Omental fat pad (tissue), 3 donors: ENCODE measurements at regions not wholly inside any gene's neighbourhood (a gene's known extent, or its start where the extent isn't known, plus 50 kb on each side); places are given as distances from the start of the nearest gene placed in this dataset.

ENCODE experiments used
- ATAC-seq: fragments of 150-250 bp; one replicate; pipeline ENCODE4 v1.9.1; 2016; ENCODE audit warnings: mild to moderate bottlenecking, moderate library complexity; ENCODE audit not compliant: low FRiP score
- DNase-seq: peaks from one replicate; pipeline ENCODE4 v3.0.0-alpha.2; 2019; ENCODE audit warnings: low spot score
- TF ChIP-seq, protein P1 (sequence below), 3 donors: fragments of 450-650 bp; IDR thresholded peaks; one replicate each; pipeline ENCODE4 v1.5.1; 2016 to 2017; ENCODE audit warnings: antibody characterized with exemption in 3 of 3, mild to moderate bottlenecking in 3 of 3, moderate library complexity in 2 of 3

DNA sequence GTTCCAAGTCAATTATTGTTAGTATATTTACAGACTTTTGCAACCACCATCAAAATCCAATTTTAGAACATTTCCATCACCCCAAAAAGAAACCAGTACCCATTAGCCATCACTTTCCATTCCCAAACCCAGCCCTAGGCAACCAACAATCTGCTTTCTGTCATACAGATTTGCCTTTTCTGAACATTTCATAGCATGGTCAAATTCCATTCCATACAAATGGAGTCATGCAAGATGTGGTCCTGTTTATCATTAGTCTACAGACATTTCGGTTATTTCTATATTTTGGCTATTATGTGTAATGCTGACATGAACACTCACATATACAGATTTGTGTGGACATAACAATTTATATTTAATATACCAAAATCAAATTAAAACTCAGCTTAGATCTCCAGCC, 508.7 kb downstream of the ZNF674 start:
- no peak for DNase-seq
- TF ChIP-seq, protein P1, sequence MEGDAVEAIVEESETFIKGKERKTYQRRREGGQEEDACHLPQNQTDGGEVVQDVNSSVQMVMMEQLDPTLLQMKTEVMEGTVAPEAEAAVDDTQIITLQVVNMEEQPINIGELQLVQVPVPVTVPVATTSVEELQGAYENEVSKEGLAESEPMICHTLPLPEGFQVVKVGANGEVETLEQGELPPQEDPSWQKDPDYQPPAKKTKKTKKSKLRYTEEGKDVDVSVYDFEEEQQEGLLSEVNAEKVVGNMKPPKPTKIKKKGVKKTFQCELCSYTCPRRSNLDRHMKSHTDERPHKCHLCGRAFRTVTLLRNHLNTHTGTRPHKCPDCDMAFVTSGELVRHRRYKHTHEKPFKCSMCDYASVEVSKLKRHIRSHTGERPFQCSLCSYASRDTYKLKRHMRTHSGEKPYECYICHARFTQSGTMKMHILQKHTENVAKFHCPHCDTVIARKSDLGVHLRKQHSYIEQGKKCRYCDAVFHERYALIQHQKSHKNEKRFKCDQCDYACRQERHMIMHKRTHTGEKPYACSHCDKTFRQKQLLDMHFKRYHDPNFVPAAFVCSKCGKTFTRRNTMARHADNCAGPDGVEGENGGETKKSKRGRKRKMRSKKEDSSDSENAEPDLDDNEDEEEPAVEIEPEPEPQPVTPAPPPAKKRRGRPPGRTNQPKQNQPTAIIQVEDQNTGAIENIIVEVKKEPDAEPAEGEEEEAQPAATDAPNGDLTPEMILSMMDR (IDR thresholded peaks at IDR 0.05) = no peak
- no peak for ATAC-seq

DNA sequence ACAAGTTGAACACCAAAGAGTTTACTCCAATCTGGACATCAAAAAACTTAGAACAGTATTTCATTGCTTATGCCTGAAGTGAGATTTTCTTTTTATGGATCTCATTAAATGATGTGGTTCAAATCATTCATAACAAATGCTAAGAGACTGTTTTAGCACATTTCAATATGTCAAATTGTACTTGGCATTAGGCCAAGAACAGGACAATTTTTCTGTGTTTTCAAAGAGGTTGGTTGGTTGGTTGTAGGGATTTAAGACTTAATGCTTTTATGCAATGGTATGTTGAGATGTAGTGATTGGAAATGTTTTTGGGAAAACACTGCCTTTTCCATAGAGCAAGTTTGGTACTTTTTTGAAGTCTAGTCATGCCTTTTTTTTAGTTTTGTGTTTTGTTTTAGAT, 510.4 kb downstream of the ZNF674 start:
- ATAC-seq = no peak
- TF ChIP-seq, protein P1 (IDR thresholded peaks at IDR 0.05) = no peak
- no peak for DNase-seq

DNA sequence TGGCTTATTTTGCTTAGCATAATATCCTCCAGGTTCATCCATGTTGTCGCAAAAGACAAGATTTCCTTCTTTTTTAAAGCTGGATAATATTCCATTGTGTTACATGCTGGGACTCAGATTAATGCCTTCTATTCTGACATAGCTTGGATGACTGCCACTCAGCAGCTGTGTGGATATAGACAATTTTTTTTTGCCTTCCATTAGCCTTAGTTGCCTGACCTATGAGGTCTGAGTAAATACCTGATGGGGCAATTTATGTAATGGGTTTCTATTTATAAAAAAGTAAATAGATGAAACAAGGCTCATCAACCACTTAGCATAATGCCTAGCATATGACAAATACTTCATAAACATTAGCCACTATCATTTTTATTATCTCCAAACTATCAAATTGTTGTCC, 515.4 kb downstream of the ZNF674 start:
- no peak for DNase-seq
- ATAC-seq = no peak
- TF ChIP-seq, protein P1 (IDR thresholded peaks at IDR 0.05) = no peak

DNA sequence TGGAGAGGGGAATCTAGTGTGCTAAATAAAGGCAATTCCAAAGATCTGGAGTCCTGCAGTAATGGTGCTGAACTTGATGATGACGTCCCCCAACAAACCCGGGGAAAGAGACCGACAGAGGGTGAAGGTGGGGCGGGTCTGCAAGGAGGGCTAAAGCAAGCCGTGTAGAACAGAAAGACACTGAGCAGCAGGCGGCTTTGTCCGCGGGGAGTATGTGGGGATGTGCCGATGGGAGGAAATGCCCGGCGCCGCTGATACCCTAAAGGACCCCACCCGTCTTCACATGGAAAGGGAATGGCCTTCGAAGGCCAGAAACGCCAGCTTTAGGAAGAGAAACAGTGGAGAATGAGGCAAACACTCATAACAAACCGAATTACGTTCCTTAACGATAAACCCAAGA, 528.9 kb downstream of the ZNF674 start:
- DNase-seq = no peak

DNA sequence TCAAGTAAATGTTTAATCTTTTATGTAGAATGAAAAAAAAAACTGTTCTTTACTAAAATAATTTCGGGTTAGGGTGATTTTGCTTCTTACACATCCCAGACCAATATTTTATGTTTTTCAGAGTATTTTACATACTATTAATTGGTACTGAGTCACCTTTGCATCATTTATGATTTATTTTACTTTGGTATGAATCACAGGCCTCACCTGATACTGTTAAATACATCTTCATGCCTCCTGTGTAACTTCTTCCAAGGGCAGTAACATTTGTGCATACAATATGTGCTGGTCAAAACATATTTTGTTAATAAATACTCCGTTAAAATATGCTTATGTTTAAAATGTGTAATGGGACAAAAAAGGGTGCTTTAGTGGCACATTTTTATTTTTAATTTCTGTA, 529.6 kb downstream of the ZNF674 start:
- DNase-seq = no peak
- TF ChIP-seq, protein P1 (IDR thresholded peaks at IDR 0.05) = no peak
- no peak for ATAC-seq

More for the DNA sequence above, 528.9 kb downstream of the ZNF674 start:
- TF ChIP-seq, protein P1 (IDR thresholded peaks at IDR 0.05) = no peak
- ATAC-seq = no peak

DNA sequence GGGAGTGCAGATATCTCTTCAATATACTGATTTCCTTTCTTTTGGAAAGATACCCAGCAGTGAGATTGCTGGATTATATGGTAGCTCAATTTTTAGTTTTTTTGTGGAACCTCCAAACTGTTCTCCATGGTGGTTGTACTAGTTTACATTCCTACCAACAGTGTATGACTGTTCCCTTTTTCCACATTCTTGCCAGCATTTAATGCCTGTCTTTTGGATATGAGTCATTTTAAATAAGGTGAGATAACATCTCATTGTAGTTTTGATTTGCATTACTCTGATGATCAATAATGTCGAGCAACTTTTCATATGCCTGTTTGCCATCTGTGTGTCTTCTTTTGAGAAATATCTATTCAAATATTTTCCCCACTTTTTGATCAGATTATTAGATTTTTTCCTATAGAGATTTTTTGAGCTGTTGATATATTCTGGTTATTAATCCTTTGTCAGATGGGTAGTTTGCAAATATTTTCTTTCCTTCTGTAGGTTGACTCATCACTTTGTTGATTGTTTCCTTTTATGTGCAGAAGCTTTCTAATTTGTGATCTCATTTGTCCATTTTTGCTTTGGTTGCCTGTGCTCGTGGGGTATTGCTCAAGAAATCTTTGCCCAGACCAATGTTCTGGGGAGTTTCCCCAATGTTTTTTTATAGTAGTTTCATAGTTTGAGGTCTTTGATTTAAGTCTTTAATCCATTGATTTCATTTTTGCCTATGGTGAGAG, 552.7 kb downstream of the ZNF674 start:
- ATAC-seq (no peak), DNase-seq (no peak)
- TF ChIP-seq, protein P1 (IDR thresholded peaks at IDR 0.05) = no peak

DNA sequence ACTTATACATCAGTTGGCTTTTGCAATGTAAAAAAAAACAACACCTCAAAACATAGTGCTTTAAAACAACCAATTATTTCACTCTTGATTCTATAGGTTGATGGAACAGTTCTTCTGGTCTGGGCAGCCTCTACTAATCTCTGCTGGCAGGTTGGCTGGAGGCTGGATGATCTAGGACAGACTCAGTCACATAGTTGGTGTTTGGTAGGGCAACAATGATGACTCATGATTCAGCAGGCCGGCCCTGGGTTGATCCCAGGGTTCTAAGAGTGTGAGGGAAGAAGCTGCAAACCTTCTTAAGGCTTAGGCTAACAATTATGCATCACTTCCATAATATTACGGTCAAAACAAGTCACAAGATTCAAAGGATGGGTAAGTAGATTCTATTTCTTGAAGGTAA, 558.2 kb downstream of the ZNF674 start:
- TF ChIP-seq, protein P1 (IDR thresholded peaks at IDR 0.05) = no peak
- no peak for ATAC-seq
- no peak for DNase-seq
